NT2/D1 (cell line): ENCODE measurements at regions not wholly inside any gene's neighbourhood (a gene's known extent, or its start where the extent isn't known, plus 50 kb on each side); places are given as distances from the start of the nearest gene placed in this dataset.

Experiments
- YY1 ChIP-seq: IDR thresholded peaks from 2 replicates; pipeline ENCODE4 v1.6.1; 2011; ENCODE audit not compliant: insufficient read length, insufficient read depth
- ZNF274 ChIP-seq: IDR thresholded peaks from 2 replicates; pipeline ENCODE4 v1.6.1; 2011; ENCODE audit warnings: mild to moderate bottlenecking, low read depth, low read length

DNA sequence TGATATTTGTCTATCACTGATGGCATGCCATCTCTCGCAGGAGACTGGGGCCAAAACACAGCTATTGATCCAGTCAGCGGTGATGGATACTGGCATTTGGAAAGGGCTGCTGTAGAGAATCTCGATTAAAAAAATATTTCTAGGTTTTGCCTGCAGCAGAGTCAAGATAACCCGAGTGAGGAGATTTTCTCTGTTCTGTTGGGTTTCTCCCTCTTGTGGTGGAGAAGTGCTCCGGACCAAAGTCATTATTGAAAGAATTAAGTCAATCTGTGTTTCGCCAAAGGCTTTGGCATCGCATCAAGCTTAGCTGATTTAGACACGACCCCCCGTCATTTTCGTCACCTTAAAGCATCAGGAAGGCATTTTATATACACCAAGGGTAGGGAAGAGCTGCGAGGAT is 97.1 kb upstream of the IRX2 start:
- TF ChIP-seq YY1 (no peak), ZNF274 (no peak)
